ENCODE measurements at regions not wholly inside any gene's neighbourhood (a gene's known extent, or its start where the extent isn't known, plus 50 kb on each side); places are given as distances from the start of the nearest gene placed in this dataset.
"Not testable (repeated sequence)": the region's sequence is repeated elsewhere in the genome, so short reads cannot be mapped to it uniquely, and the experiment has no call there.

DNA sequence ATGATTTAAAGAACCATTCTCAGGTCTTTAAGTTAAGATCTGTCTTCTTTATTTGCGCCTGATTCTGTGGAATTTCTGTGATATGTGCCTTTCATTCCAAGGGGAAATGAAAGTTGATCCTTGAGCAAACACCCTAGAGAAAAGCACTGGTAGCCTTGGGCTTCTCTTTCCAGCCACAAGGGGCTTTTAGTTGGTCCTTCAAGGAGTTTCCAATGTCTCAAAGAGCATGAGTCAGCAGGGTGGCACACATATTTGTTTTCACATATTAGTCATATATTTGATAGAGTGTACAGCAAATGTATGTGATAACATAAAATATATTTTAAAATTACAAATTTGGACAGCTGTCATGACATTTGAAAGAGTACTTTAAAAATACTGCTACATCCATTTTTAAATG, 339.5 kb downstream of the TXNL1 start:
- Mint-ChIP-seq H3K27ac (no peak overlapping the region), H3K4me3 (no peak overlapping the region), H3K27me3 (no peaks in the 10 kb centered on the region), H3K9me3 (no peaks in the 10 kb centered on the region), H3K36me3 (ENCODE audit: low read depth) (no peaks in the 10 kb centered on the region), H3K4me1 (no peaks in the 10 kb centered on the region)
- no peak for DNase-seq
- intact Hi-C loops (cut with micrococcal nuclease) = no loop called here

DNA sequence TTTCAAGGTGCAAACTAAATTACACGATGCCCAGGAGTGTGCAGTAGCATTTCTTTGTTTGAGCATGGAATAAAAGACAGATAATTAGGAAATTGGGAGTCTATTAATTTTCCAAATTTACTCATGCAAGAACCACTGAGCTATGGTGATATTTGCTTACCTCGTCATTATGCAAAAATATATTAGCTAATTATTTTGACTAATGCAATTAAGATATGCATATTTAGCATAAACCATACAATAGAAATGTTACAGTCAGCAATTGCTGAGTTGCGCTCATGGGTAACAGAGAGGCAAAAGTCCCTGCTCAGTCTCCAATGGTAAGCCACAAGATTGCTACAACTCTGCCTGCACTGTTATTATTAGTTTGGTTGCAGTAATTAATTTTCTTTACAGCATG, 342.0 kb downstream of the TXNL1 start:
- no peaks in the 10 kb centered on the region for H3K27me3 Mint-ChIP-seq
- no peaks in the 10 kb centered on the region for H3K4me1 Mint-ChIP-seq
- H3K27ac Mint-ChIP-seq = no peak overlapping the region
- no peak for DNase-seq
- H3K36me3 Mint-ChIP-seq (ENCODE audit: low read depth) = no peaks in the 10 kb centered on the region
- no peak overlapping the region for H3K4me3 Mint-ChIP-seq
- intact Hi-C loops (cut with micrococcal nuclease) = no loop called here
- no peaks in the 10 kb centered on the region for H3K9me3 Mint-ChIP-seq

DNA sequence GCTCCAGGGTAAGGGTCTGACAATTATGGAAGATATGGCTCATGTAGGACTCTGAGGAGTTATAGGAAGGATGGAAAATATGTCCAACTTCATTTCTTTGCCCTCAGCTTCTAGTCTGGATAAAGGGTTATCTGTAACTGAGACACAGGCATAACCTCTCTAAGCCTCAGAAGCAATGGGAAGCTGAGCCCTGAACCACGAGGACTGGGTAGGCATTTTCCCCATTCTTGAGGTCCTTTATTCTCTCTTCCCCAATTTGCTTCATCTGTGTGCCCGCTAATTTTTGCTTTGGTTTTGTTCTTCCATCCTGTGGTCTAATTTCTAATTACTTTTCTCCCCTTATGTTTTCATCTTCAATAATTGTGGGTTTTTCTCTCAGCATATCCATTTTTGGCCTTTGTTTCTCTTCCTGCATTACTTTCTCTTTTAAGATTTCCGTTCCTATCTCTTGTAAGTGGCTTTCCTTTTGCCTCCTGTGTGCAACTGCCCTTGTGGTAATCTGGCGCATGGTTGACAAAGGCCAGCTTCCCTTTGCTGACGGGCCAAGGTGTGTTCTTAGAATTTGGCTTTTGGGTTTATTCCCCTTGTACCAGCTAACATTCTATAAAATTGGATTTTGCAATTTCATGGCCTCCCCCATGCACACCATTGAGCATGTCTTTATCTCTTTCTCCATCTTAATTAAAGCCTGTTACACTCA, 343.8 kb downstream of the TXNL1 start:
- no peak overlapping the region for H3K4me3 Mint-ChIP-seq
- H3K27me3 Mint-ChIP-seq = no peaks in the 10 kb centered on the region
- H3K27ac Mint-ChIP-seq = no peak overlapping the region
- H3K36me3 Mint-ChIP-seq (ENCODE audit: low read depth) = no peaks in the 10 kb centered on the region
- DNase-seq = no peak
- no peaks in the 10 kb centered on the region for H3K9me3 Mint-ChIP-seq
- no peaks in the 10 kb centered on the region for H3K4me1 Mint-ChIP-seq
- intact Hi-C loops (cut with micrococcal nuclease) = no loop called here

DNA sequence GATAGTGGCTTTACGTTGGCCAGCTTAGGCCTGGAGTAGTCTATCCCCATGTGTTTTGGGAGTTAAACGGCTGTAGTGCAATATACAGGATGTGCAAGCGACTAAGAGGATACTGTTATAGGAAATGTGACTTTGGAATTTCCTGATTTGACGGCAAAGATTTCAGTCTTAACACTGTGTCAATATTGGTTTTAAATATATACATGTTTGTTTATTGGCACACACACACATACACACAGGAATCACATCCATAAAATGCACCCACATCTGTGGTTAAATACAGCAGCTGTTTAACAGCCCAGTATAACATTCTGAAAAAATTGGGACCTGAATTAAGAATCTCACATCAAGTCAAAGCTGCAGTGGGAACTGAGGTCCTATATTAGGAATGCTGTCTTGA, 347.1 kb downstream of the TXNL1 start:
- Mint-ChIP-seq H3K9me3 (no peaks in the 10 kb centered on the region), H3K36me3 (ENCODE audit: low read depth) (no peaks in the 10 kb centered on the region), H3K4me1 (no peaks in the 10 kb centered on the region), H3K27ac (no peak overlapping the region), H3K27me3 (no peaks in the 10 kb centered on the region), H3K4me3 (no peak overlapping the region)
- intact Hi-C loops (cut with micrococcal nuclease) = no loop called here
- no peak for DNase-seq

DNA sequence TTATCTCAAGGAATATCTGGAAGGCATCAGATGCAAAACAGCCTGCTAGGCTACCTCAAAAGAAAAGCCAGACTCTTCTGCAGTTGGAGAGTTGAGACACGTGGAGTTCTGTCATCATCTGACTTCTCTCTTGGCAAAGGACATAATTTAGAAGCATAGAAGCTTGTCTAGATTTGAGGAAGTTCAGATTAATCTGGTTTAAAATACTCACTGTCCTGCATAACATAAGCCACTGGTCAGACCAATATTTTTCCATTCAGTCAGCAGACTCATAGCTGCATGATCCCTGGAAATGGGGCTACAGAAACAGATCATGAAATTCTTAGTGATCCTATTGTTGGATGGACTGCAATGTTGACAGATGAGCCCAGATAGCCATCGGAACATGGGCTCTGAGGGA, 349.0 kb downstream of the TXNL1 start:
- Mint-ChIP-seq H3K27ac (no peak overlapping the region), H3K4me1 (no peaks in the 10 kb centered on the region), H3K27me3 (no peaks in the 10 kb centered on the region), H3K36me3 (ENCODE audit: low read depth) (no peaks in the 10 kb centered on the region), H3K4me3 (no peak overlapping the region), H3K9me3 (no peaks in the 10 kb centered on the region)
- intact Hi-C loops (cut with micrococcal nuclease) = no loop called here
- no peak for DNase-seq

DNA sequence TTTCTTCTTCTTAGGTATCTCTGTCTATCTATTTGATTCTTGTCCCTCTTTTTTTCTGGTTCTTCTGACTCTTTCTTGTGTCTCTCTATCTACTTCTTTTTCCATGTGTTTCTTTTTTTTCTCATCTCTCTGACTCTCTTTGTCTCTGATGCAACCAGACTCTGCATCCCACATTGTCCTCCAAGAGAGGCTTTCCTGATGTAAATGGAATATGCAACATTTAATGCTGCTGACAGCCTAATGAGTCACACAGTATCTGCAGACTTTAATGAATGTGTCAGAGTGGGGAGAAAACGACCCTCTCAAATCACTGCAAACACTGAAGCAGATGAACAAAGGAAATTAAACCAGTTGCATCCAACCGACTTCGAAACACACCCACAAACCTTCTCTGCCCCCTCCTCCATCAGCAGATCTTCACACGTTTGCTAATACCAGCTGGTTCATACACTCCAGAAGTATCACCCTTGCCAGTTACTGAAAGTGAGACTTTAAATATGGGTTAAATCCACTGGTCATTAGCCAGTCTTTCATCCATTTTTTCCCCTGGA, 351.5 kb downstream of the TXNL1 start:
- H3K27me3 Mint-ChIP-seq = no peaks in the 10 kb centered on the region
- DNase-seq = no peak
- no peaks in the 10 kb centered on the region for H3K36me3 Mint-ChIP-seq (ENCODE audit: low read depth)
- intact Hi-C loops (cut with micrococcal nuclease) = no loop called here
- no peak overlapping the region for H3K27ac Mint-ChIP-seq
- H3K9me3 Mint-ChIP-seq = no peaks in the 10 kb centered on the region
- H3K4me1 Mint-ChIP-seq = no peaks in the 10 kb centered on the region
- no peak overlapping the region for H3K4me3 Mint-ChIP-seq

DNA sequence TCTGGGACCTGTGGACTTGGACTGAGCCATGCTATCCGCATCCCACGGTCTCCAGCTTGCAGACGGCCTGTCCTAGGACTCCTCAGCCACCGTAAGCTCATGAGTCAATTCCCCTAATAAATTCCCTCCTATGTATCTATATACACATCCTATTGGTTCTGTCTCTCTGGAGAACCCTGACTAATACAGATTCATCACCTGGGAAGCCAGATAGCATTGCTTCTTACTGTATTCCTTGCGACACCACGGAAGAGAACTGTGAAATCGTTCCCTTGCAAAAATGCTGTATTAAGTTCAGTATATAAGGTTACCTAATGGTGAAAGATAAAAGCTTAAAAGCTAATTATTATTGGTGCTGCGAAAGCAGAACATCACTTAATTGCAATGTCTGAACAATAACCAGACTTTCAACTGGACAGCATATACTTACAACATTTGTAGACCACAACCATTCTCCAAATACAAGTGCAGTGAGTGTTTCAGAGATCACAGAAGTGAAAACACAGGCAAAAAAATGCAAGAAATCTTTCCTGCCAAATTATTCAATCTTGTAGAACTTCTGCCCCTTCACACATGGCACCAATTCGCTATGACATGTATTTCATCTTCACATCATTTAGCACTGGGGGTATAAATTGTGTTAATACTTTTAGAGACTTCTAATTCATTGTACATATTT, 352.9 kb downstream of the TXNL1 start:
- DNase-seq = no peak
- no peak overlapping the region for H3K27ac Mint-ChIP-seq
- H3K36me3 Mint-ChIP-seq (ENCODE audit: low read depth) = no peaks in the 10 kb centered on the region
- H3K9me3 Mint-ChIP-seq = no peaks in the 10 kb centered on the region
- no peaks in the 10 kb centered on the region for H3K4me1 Mint-ChIP-seq
- no peak overlapping the region for H3K4me3 Mint-ChIP-seq
- no peaks in the 10 kb centered on the region for H3K27me3 Mint-ChIP-seq
- intact Hi-C loops (cut with micrococcal nuclease) = no loop called here

DNA sequence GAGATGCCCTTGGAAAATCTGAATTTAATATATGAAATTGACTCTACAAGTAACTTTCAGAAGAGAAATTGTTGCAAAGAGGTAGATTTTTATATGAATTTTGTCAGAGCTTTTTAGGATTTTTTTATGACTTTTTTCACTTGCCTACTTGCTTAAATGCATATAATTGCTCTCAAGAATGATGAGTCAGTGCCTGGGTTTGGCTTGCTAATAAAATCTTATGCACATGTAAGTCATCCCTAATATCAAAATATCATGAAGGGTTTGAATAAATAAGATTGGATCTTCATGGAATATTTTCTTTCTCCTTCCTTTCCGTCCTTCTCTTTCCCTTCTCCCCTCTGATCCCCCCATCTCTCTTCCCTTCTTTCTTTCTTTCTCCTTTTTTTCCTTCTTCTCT, 354.1 kb downstream of the TXNL1 start:
- no peak for DNase-seq
- H3K4me1 Mint-ChIP-seq = no peaks in the 10 kb centered on the region
- H3K9me3 Mint-ChIP-seq = no peaks in the 10 kb centered on the region
- no peak overlapping the region for H3K27ac Mint-ChIP-seq
- no peak overlapping the region for H3K4me3 Mint-ChIP-seq
- intact Hi-C loops (cut with micrococcal nuclease) = no loop called here
- H3K27me3 Mint-ChIP-seq = no peaks in the 10 kb centered on the region
- H3K36me3 Mint-ChIP-seq (ENCODE audit: low read depth) = no peaks in the 10 kb centered on the region

DNA sequence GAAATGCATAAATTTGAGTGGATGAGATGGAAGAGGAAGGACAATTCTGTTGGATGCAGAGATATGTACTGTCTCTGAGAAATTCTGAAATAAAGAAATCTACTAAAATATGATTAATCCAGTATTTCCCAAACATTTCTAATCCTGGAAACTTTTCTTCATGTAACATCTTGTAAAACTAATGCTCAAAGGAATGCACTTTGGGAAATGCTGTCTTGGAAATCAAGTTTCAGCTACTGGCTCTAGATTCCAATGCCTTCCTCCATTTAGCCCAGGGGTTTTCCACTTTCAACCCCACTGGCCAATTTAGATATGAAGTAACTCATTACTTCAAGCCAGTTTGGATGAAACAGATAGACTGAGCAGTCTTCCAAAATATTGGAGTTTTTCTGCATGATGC, 355.1 kb downstream of the TXNL1 start:
- intact Hi-C loops (cut with micrococcal nuclease) = no loop called here
- Mint-ChIP-seq H3K27ac (no peak overlapping the region), H3K4me3 (no peak overlapping the region)

DNA sequence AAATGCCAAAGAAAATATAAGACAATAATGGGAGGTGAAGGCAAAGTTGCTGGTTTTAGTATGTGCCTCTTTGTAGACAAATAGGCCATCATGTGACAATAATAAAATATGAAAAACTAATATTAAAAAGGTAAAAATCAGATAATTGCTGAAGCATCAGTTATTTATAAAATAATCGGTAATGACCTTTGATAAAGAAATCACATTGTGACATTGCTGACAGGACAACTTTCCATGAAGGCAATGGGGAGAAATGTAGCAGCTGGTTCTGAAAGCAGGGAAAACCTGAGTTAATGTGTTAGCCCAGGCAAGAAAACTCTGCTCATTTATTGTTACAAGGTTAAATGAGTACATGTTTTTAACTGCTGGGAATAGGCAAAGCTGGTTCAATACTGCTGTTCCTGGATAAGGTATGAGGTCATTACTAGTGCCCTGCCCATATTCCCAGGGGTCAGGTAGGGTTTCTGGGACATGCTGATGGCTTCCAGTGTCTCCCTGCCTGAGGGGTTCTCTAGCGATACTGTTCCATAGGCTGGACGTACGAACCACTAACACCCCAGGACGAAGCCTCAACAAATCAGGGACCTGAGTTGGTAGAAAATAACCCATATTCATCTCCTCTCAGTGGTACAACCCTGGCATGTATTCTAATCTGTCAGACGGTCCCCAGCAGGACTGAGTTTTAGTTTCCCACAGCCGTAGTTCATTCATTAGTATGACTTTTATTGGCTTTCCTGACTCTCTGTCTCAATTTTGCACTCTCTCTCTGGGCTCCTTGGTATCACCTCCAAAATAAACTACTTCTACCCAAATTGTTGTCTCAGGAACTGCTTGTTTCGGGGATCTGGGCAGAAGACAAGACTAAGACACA, 355.9 kb downstream of the TXNL1 start:
- Mint-ChIP-seq H3K9me3 (no peaks in the 10 kb centered on the region), H3K27ac (no peak overlapping the region), H3K36me3 (ENCODE audit: low read depth) (no peaks in the 10 kb centered on the region), H3K4me1 (no peaks in the 10 kb centered on the region), H3K4me3 (no peak overlapping the region), H3K27me3 (no peaks in the 10 kb centered on the region)
- no peak for DNase-seq
- intact Hi-C loops (cut with micrococcal nuclease) = no loop called here

More for the DNA sequence above, 355.1 kb downstream of the TXNL1 start:
- Mint-ChIP-seq H3K27me3 (no peaks in the 10 kb centered on the region), H3K36me3 (ENCODE audit: low read depth) (no peaks in the 10 kb centered on the region), H3K9me3 (no peaks in the 10 kb centered on the region), H3K4me1 (no peaks in the 10 kb centered on the region)
- no peak for DNase-seq

DNA sequence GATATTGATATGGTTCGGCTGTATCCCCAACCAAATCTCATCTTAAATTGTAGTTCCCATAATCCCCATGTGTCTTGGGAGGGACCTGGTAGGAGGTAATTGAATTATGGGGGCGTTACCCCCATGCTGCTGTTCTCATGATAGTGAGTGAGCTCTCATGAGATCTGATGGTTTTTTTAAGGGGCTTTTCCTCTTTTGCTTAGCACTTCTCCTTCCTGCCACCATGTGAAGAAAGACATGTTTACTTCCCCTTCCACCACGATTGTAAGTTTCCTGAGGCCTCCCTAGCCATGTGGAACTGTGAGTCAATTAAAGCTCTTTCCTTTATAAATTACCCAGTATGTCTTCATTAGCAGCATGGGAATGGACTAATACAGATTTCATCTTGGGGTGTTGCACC, 358.6 kb downstream of the TXNL1 start:
- H3K27me3 Mint-ChIP-seq; DNase-seq; H3K9me3 Mint-ChIP-seq; H3K36me3 Mint-ChIP-seq (ENCODE audit: low read depth); H3K27ac Mint-ChIP-seq; H3K4me3 Mint-ChIP-seq; H3K4me1 Mint-ChIP-seq; intact Hi-C loops (cut with micrococcal nuclease): not testable (repeated sequence)

DNA sequence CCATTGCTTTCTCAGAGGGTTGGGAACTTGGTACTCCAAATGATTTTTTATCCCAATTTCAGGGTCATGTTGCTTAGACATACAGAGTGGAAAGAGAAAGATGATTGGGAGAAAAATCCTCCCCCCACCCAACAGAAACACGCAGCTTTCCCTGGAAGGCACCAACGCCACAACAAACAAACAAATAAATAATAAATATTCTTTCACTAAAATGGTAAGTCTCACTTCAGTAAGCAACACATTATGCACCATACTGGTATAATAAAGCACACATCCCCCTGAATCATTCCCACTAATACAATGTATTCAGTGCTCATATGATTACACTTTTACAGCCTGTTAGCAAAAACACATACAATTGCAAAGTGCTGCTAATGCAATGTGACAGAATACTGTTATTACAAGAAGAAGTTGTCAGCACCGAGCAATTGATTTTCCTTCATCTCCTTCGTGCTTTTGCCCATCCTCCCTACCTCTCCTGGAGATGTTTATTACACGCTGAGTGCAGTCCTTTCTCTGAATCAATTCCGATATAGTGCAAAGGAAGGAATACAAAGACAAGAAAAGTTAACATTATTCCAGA, 359.9 kb downstream of the TXNL1 start:
- Mint-ChIP-seq H3K4me3 (no peak overlapping the region), H3K36me3 (ENCODE audit: low read depth) (no peaks in the 10 kb centered on the region), H3K27ac (no peak overlapping the region), H3K4me1 (no peaks in the 10 kb centered on the region), H3K9me3 (no peaks in the 10 kb centered on the region), H3K27me3 (no peaks in the 10 kb centered on the region)
- intact Hi-C loops (cut with micrococcal nuclease) = no loop called here
- no peak for DNase-seq

DNA sequence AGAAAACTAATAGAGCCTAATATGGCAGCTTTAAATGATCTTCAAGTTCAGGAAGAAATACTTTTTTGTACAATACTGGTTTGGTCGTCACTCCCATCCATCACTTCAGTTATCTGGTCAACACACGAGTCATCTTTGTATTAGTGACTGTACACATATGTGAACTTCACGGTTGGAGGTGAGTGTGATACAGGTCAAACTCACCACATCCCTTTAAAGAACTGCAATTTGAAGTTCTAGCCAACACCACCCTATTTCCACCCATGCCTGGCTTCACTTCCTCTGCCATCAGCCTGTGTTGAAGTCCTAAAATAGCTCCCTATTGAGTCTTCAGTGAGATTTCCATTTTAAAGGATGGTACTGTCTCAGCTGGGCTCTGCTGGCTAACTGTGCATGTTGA, 361.9 kb downstream of the TXNL1 start:
- Mint-ChIP-seq H3K36me3 (ENCODE audit: low read depth) (no peaks in the 10 kb centered on the region), H3K9me3 (no peaks in the 10 kb centered on the region), H3K4me1 (no peaks in the 10 kb centered on the region), H3K4me3 (no peak overlapping the region), H3K27me3 (no peaks in the 10 kb centered on the region), H3K27ac (no peak overlapping the region)
- DNase-seq = no peak
- intact Hi-C loops (cut with micrococcal nuclease) = no loop called here

All from activated CD4-positive, alpha-beta T cell treated with anti-CD3 and anti-CD28 coated beads, Interleukin-2, amount 10 ng/mL, durations not matched to agents 24 days and 14 days (primary cell).